Dendritic cell treated with granulocyte-macrophage colony-stimulating factor and Interleukin-4, amounts not matched to agents 40 ng/mL and 50 ng/mL, for 4 days (primary cell): ENCODE measurements at regions not wholly inside any gene's neighbourhood (a gene's known extent, or its start where the extent isn't known, plus 50 kb on each side); places are given as distances from the start of the nearest gene placed in this dataset.
"Not testable (repeated sequence)": the region's sequence is repeated elsewhere in the genome, so short reads cannot be mapped to it uniquely, and the experiment has no call there.

Experiments
- H3K27ac Mint-ChIP-seq: one replicate; pipeline ENCODE4 v1.8.0; 2022; ENCODE audit warnings: mild to moderate bottlenecking, mixed read lengths
- H3K27me3 Mint-ChIP-seq: one replicate; pipeline ENCODE4 v1.8.0; 2022; ENCODE audit warnings: mild to moderate bottlenecking, mixed read lengths
- H3K36me3 Mint-ChIP-seq: one replicate; pipeline ENCODE4 v1.8.0; 2022; ENCODE audit warnings: low read depth, mixed read lengths
- H3K4me1 Mint-ChIP-seq: one replicate; pipeline ENCODE4 v1.8.0; 2022; ENCODE audit warnings: low read depth, mixed read lengths
- H3K4me3 Mint-ChIP-seq: one replicate; pipeline ENCODE4 v1.8.0; 2022; ENCODE audit warnings: mild to moderate bottlenecking, moderate library complexity, mixed read lengths
- H3K9me3 Mint-ChIP-seq: one replicate; pipeline ENCODE4 v1.8.0; 2022; ENCODE audit warnings: mixed read lengths
- intact Hi-C: fragments of 100-400 bp; cut with micrococcal nuclease; formaldehyde crosslinking; loops from one replicate; pipeline ENCODE4 v1.15.0; 2022

- Mint-ChIP-seq H3K4me3 (no peak overlapping the region), H3K36me3 (peaks cover 10% of the 10 kb centered on the region), H3K27me3 (peaks cover 17% of the 10 kb centered on the region)
Observed at GRCh38 chr20:41697861-41698559, 79.8 kb upstream of the CHD6 start.

GRCh38 chr20:41696428-41696827, 78.3 kb upstream of the CHD6 start:
- H3K4me1 Mint-ChIP-seq: peaks cover 34% of the 10 kb centered on the region
- no peak overlapping the region for H3K4me3 Mint-ChIP-seq
- intact Hi-C loops: no loop called here
- peaks cover 13% of the 10 kb centered on the region for H3K36me3 Mint-ChIP-seq
- H3K9me3 Mint-ChIP-seq: no peaks in the 10 kb centered on the region
- H3K27ac Mint-ChIP-seq: peak overlapping the region; percentile 63
- H3K27me3 Mint-ChIP-seq: peaks cover 17% of the 10 kb centered on the region

More at GRCh38 chr20:41697861-41698559, 79.8 kb upstream of the CHD6 start:
- Mint-ChIP-seq H3K9me3 (no peaks in the 10 kb centered on the region), H3K27ac (peak overlapping the region; percentile 5), H3K4me1 (peaks cover 31% of the 10 kb centered on the region)
- intact Hi-C loops: no loop called here

GRCh38 chr20:41694796-41695195, 76.6 kb upstream of the CHD6 start:
- H3K4me3 Mint-ChIP-seq: no peak overlapping the region

DNA sequence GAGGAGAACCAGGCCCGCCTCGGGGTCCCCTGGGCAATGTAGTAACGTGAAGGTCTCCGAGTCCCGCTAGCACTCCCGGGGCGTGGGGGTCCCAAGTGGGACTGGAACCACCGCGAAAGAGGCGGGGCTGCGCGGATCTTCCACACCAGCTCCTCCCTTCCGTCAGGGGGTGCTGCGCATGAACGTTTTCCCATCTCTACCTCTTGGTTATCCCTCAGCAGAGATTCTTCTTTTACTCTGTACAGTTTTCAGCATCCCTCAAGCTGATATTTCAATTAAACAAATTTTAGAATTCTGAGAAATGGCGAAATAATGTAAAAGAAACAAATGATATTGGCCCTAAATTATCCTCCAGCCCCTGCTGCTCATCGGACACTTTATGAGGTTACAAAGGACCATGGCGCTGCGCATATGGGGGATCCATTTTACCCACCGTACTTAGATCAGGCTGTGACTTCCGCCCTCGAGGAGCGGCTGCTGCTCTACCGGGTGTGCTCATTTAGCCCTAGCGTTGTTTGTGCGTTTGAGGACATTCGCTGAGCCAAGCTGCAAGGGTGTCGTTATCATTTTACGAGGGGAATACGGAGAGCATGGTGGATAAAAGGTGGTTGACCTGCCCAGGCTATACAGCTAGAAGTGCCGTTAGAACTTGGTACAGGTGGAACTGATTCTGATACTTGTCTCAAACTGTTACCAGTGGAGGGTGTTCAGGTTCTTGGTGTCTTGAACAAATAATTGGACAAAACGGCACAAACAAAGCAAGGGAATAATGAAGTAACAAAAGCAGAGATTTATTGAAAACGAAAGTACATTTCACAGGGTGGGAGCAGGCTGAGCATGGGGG, 75.2 kb upstream of the CHD6 start:
- peaks cover 17% of the 10 kb centered on the region for H3K27me3 Mint-ChIP-seq
- peaks cover 33% of the 10 kb centered on the region for H3K4me1 Mint-ChIP-seq
- no peaks in the 10 kb centered on the region for H3K9me3 Mint-ChIP-seq
- peak overlapping the region; percentile 82 for H3K4me3 Mint-ChIP-seq
- intact Hi-C loops: loop anchor here (5.0 kb wide), 2 partner anchors 61 to 76 kb away; partner anchors contain the start of gene CHD6
- peaks cover 13% of the 10 kb centered on the region for H3K36me3 Mint-ChIP-seq
- H3K27ac Mint-ChIP-seq: peak overlapping the region; percentile 92

More at GRCh38 chr20:41694796-41695195, 76.6 kb upstream of the CHD6 start:
- Mint-ChIP-seq H3K4me1 (peaks cover 33% of the 10 kb centered on the region), H3K36me3 (peaks cover 13% of the 10 kb centered on the region), H3K9me3 (no peaks in the 10 kb centered on the region), H3K27me3 (peaks cover 17% of the 10 kb centered on the region), H3K27ac (no peak overlapping the region)
- intact Hi-C loops: loop anchor here (5.0 kb wide), 2 partner anchors 62 to 77 kb away; partner anchors contain the start of gene CHD6

GRCh38 chr20:41692479-41693135, 74.4 kb upstream of the CHD6 start:
- H3K4me1 Mint-ChIP-seq: peaks cover 30% of the 10 kb centered on the region
- peaks cover 16% of the 10 kb centered on the region for H3K27me3 Mint-ChIP-seq
- H3K36me3 Mint-ChIP-seq: peaks cover 13% of the 10 kb centered on the region
- no peaks in the 10 kb centered on the region for H3K9me3 Mint-ChIP-seq
- H3K4me3 Mint-ChIP-seq: peak overlapping the region; percentile 82
- intact Hi-C loops: loop anchor here (5.0 kb wide), 2 partner anchors 60 to 75 kb away; partner anchors contain the start of gene CHD6
- peak overlapping the region; percentile 92 for H3K27ac Mint-ChIP-seq

DNA sequence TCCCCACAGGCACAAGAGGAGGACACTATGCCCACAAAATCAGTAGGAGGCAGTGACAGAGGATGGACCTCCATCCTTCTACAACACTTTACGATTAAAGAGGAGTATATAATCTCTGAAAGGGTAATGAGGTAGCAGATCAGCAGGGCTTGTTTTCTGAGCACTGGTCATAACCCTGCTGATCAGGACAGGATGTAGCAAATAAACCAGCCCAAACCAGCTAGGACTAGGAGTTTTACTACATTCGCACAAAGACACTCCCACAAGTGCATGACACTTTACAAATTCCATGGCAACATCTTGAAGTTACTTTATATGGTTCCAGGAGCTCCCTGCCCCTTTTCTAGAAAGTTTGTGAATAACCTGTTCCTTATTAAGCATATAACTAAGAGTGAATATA, 73.3 kb upstream of the CHD6 start:
- peaks cover 14% of the 10 kb centered on the region for H3K27me3 Mint-ChIP-seq
- peaks cover 13% of the 10 kb centered on the region for H3K36me3 Mint-ChIP-seq
- H3K4me1 Mint-ChIP-seq: peaks cover 22% of the 10 kb centered on the region
- intact Hi-C loops: loop anchor here (5.0 kb wide), 2 partner anchors 59 to 74 kb away; partner anchors contain the start of gene CHD6
- H3K4me3 Mint-ChIP-seq: no peak overlapping the region
- H3K9me3 Mint-ChIP-seq: peaks cover 7% of the 10 kb centered on the region
- no peak overlapping the region for H3K27ac Mint-ChIP-seq

DNA sequence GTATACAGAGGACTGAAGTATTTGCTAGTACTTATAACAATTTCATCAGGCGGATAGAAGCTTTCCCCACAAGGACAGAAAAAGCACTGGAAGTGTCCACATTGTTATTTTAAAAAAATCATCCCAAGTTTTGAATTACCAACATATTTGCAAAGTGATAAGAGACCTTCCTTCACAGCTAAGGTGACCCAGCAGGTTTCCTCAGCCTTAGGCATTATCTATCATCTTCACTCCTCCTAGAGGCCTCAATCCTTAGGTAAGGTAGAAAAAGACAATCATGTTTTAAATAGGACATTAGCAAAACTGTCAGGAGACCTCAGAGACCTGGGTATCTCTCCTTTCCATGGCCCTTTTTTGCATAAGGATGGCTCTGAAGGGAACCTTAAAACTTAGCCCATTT, 72.5 kb upstream of the CHD6 start:
- H3K4me3 Mint-ChIP-seq: no peak overlapping the region
- H3K36me3 Mint-ChIP-seq: peaks cover 13% of the 10 kb centered on the region
- intact Hi-C loops: loop anchor here (5.0 kb wide), 2 partner anchors 58 to 73 kb away; partner anchors contain the start of gene CHD6
- H3K27me3 Mint-ChIP-seq: peaks cover 13% of the 10 kb centered on the region
- H3K27ac Mint-ChIP-seq: no peak overlapping the region
- peaks cover 7% of the 10 kb centered on the region for H3K9me3 Mint-ChIP-seq
- peaks cover 18% of the 10 kb centered on the region for H3K4me1 Mint-ChIP-seq

- intact Hi-C loops: no loop called here
- H3K27me3 Mint-ChIP-seq: peaks cover 7% of the 10 kb centered on the region
Observed at GRCh38 chr20:41686961-41687360, 68.8 kb upstream of the CHD6 start.

DNA sequence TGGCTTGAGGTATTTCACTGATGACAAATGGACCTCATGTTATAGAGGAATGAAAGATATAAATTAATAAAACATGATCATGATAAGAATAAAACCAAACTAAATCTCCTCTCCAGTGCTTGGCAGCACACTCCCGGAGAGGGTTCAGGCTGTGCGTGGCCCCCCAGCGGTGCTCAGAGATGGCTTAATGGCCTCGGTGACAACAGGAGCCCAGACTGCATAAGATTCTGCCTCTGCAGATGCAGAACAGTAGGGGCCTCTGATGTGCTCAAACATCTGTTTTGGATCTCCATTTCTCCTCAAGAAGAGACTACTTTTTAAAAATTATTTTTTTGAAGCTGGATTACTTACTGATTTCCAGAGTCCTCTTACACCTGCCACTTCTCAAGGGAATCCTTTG, 67.0 kb upstream of the CHD6 start:
- intact Hi-C loops, H3K4me3 Mint-ChIP-seq, H3K9me3 Mint-ChIP-seq, H3K27me3 Mint-ChIP-seq, H3K27ac Mint-ChIP-seq, H3K36me3 Mint-ChIP-seq, H3K4me1 Mint-ChIP-seq: not testable (repeated sequence)

More at GRCh38 chr20:41686961-41687360, 68.8 kb upstream of the CHD6 start:
- Mint-ChIP-seq H3K4me3 (no peak overlapping the region), H3K27ac (no peak overlapping the region), H3K36me3 (no peaks in the 10 kb centered on the region), H3K4me1 (no peaks in the 10 kb centered on the region), H3K9me3 (peaks cover 7% of the 10 kb centered on the region)

DNA sequence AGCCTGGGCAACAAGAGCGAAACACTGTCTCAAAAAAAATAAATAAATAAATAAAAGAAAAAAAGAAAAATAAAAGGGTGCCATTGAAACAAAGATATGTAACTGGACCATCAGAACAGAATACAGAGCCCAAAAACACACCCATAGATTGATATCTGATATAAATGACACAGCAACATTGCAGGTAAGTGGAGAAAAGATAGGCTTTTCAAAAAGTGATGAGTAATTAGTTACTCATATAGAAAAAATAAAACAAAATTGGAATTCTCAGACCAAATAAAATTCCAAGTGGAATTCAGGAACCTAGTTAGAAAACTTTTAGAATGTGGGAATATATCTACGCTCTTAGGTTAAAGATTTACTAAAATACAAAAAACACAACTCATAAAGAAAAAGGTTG, 60.6 kb upstream of the CHD6 start:
- Mint-ChIP-seq H3K4me3 (no peak overlapping the region), H3K4me1 (no peaks in the 10 kb centered on the region), H3K27me3 (peaks cover 16% of the 10 kb centered on the region), H3K9me3 (no peaks in the 10 kb centered on the region), H3K27ac (no peak overlapping the region), H3K36me3 (no peaks in the 10 kb centered on the region)
- intact Hi-C loops: no loop called here

- peaks cover 8% of the 10 kb centered on the region for H3K4me1 Mint-ChIP-seq
- H3K36me3 Mint-ChIP-seq: no peaks in the 10 kb centered on the region
- intact Hi-C loops: no loop called here
- peaks cover 23% of the 10 kb centered on the region for H3K27me3 Mint-ChIP-seq
- H3K9me3 Mint-ChIP-seq: no peaks in the 10 kb centered on the region
- no peak overlapping the region for H3K27ac Mint-ChIP-seq
- H3K4me3 Mint-ChIP-seq: no peak overlapping the region
Observed at GRCh38 chr20:41672282-41672681, 54.1 kb upstream of the CHD6 start.

DNA sequence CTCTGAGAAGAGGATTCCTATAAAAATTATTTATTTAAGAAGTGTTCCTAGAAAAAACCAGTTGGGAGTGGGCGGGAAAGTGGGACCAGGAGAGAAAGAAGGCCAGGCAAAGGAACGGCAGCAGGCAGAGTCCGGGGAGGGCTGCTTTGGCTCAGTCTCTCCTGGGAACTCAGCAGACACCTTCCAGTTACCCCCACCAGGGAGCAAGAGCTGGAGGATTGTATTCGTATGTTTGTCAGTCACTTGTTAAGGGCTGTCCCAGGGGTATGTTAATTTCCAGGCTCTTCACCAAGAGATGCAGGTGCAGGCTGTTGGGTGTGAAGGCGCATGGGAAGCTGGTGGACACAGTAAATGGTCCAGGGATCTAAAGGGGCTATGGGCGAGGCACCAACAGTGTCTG, 53.0 kb upstream of the CHD6 start:
- Mint-ChIP-seq H3K27ac (no peak overlapping the region), H3K4me3 (no peak overlapping the region), H3K9me3 (no peaks in the 10 kb centered on the region), H3K4me1 (peaks cover 8% of the 10 kb centered on the region), H3K27me3 (peaks cover 18% of the 10 kb centered on the region), H3K36me3 (no peaks in the 10 kb centered on the region)
- intact Hi-C loops: no loop called here

DNA sequence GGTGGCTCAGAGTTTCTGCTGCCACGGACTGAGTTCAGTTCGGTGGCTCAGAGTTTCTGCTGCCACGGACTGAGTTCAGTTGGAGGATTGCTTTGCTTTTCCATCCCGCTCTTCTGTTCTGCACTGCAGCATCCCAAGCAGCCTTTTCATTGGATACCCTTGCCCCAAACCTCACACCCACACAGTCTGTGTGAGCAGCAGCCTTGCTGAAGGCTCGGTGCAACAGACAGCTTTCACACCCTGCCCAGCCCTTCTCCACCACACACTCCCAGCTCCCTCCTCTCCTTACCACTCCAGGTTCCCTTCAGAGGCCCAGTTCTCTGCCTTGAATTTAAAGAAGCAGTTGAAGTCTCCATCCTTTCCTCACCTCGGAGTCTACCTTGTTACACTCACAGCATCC, 52.5 kb upstream of the CHD6 start:
- intact Hi-C loops: no loop called here
- H3K36me3 Mint-ChIP-seq: no peaks in the 10 kb centered on the region
- H3K9me3 Mint-ChIP-seq: no peaks in the 10 kb centered on the region
- H3K4me1 Mint-ChIP-seq: peaks cover 8% of the 10 kb centered on the region
- H3K27ac Mint-ChIP-seq: no peak overlapping the region
- H3K4me3 Mint-ChIP-seq: no peak overlapping the region
- H3K27me3 Mint-ChIP-seq: peaks cover 15% of the 10 kb centered on the region
